ENCODE measurements at regions not wholly inside any gene's neighbourhood (a gene's known extent, or its start where the extent isn't known, plus 50 kb on each side); places are given as distances from the start of the nearest gene placed in this dataset.

- BruUV-seq (replicated peaks), result no TSS peak
- no peak overlapping the region for H3K27ac ChIP-seq
Measured at GRCh38 chr10:33034931-33035330, 76.9 kb upstream of the ITGB1 start.

GRCh38 chr10:33032654-33033151, 74.7 kb upstream of the ITGB1 start:
- CTCF ChIA-PET, result no interaction called here
- POLR2A ChIA-PET (ENCODE audit: unreplicated experiment), result no interaction called here
- DNase-seq, result peak in 1 of 2 experiments; percentile 77
- TF ChIP-seq EZH2 (IDR thresholded peaks at IDR 0.05; ENCODE audit: low read depth), result no peak
- TF ChIP-seq CTCF (conservative IDR thresholded peaks at IDR 0.05), result no peak
- Histone ChIP-seq H4K20me1 (ENCODE audit: insufficient read depth) (no peaks in the 10 kb centered on the region), H2AFZ (0 out of 2 replicates have a peak overlapping the region, but pooled peaks have one; percentile 67), H3K27ac (peak overlapping the region; percentile 53), H3F3A (ENCODE audit: insufficient read depth, low read depth) (peaks cover 3% of the 10 kb centered on the region; the same call in 1 of the 2 replicates), H3K9me2 (ENCODE audit: insufficient read depth) (no peaks in the 10 kb centered on the region), H3K36me3 (ENCODE audit: low read depth) (no peaks in the 10 kb centered on the region), H3K4me3 (no peak overlapping the region), H3K79me2 (ENCODE audit: low read depth) (no peaks in the 10 kb centered on the region), H3K4me1 (replicated peaks; ENCODE audit: insufficient read depth) (peaks cover 16% of the 10 kb centered on the region), H3K27me3 (ENCODE audit: insufficient read depth, low read depth) (no peaks in the 10 kb centered on the region), H3K9me3 (ENCODE audit: insufficient read depth, low read depth) (no peaks in the 10 kb centered on the region), H3K4me2 (peak overlapping the region; percentile 27)
- BruUV-seq (replicated peaks), result no TSS peak
- intact Hi-C loops (cut with micrococcal nuclease; ENCODE audit: unreplicated experiment), result no loop called here

More at GRCh38 chr10:33034931-33035330, 76.9 kb upstream of the ITGB1 start:
- CTCF ChIA-PET, result no interaction called here
- no peaks in the 10 kb centered on the region for H3K9me2 ChIP-seq (ENCODE audit: insufficient read depth)
- no peak overlapping the region for H2AFZ ChIP-seq
- H3K27me3 ChIP-seq (ENCODE audit: insufficient read depth, low read depth), result no peaks in the 10 kb centered on the region
- H3K36me3 ChIP-seq (ENCODE audit: low read depth), result no peaks in the 10 kb centered on the region
- peaks cover 3% of the 10 kb centered on the region; the same call in 1 of the 2 replicates for H3F3A ChIP-seq (ENCODE audit: insufficient read depth, low read depth)
- no peak overlapping the region for H3K4me2 ChIP-seq
- TF ChIP-seq EZH2 (IDR thresholded peaks at IDR 0.05; ENCODE audit: low read depth), result no peak
- TF ChIP-seq CTCF (conservative IDR thresholded peaks at IDR 0.05), result no peak
- H3K79me2 ChIP-seq (ENCODE audit: low read depth), result no peaks in the 10 kb centered on the region
- H3K4me3 ChIP-seq, result no peak overlapping the region
- H3K4me1 ChIP-seq (replicated peaks; ENCODE audit: insufficient read depth), result peaks cover 16% of the 10 kb centered on the region
- no peaks in the 10 kb centered on the region for H4K20me1 ChIP-seq (ENCODE audit: insufficient read depth)
- no peak for DNase-seq
- POLR2A ChIA-PET (ENCODE audit: unreplicated experiment), result no interaction called here
- intact Hi-C loops (cut with micrococcal nuclease; ENCODE audit: unreplicated experiment), result no loop called here
- no peaks in the 10 kb centered on the region for H3K9me3 ChIP-seq (ENCODE audit: insufficient read depth, low read depth)

GRCh38 chr10:33031815-33032653, 74.0 kb upstream of the ITGB1 start:
- POLR2A ChIA-PET (ENCODE audit: unreplicated experiment), result no interaction called here
- H2AFZ ChIP-seq, result no peak overlapping the region
- peaks cover 3% of the 10 kb centered on the region; the same call in 1 of the 2 replicates for H3F3A ChIP-seq (ENCODE audit: insufficient read depth, low read depth)
- no peaks in the 10 kb centered on the region for H3K9me2 ChIP-seq (ENCODE audit: insufficient read depth)
- DNase-seq, result no peak
- no peaks in the 10 kb centered on the region for H3K27me3 ChIP-seq (ENCODE audit: insufficient read depth, low read depth)
- BruUV-seq (replicated peaks), result no TSS peak
- no peak for TF ChIP-seq EZH2 (IDR thresholded peaks at IDR 0.05; ENCODE audit: low read depth)
- TF ChIP-seq CTCF (conservative IDR thresholded peaks at IDR 0.05), result no peak
- H3K4me1 ChIP-seq (replicated peaks; ENCODE audit: insufficient read depth), result peaks cover 16% of the 10 kb centered on the region
- intact Hi-C loops (cut with micrococcal nuclease; ENCODE audit: unreplicated experiment), result no loop called here
- no peaks in the 10 kb centered on the region for H3K36me3 ChIP-seq (ENCODE audit: low read depth)
- H3K4me2 ChIP-seq, result peak overlapping the region; percentile 27
- CTCF ChIA-PET, result no interaction called here
- peak overlapping the region; percentile 53; the same call in 1 of the 2 replicates for H3K27ac ChIP-seq
- no peak overlapping the region for H3K4me3 ChIP-seq
- H3K9me3 ChIP-seq (ENCODE audit: insufficient read depth, low read depth), result no peaks in the 10 kb centered on the region
- H3K79me2 ChIP-seq (ENCODE audit: low read depth), result no peaks in the 10 kb centered on the region
- H4K20me1 ChIP-seq (ENCODE audit: insufficient read depth), result no peaks in the 10 kb centered on the region

Measured in PC-9 (cell line).